Esophagus muscularis mucosa (tissue), 4 donors: ENCODE measurements at regions not wholly inside any gene's neighbourhood (a gene's known extent, or its start where the extent isn't known, plus 50 kb on each side); places are given as distances from the start of the nearest gene placed in this dataset.
"Not testable (repeated sequence)": the region's sequence is repeated elsewhere in the genome, so short reads cannot be mapped to it uniquely, and the experiment has no call there.

Experiments
- DNase-seq: peaks from one replicate; pipeline ENCODE4 v3.0.0-alpha.2; 2017; ENCODE audit errors: extremely low spot score
- H3K27ac ChIP-seq, 4 donors: fragments of 200-600 bp; sonication (generic); replicated peaks in 1 of 4; 1 replicate in 3 of 4; 2 replicates in 1 of 4; pipeline ENCODE4 v1.5.1; 2016 to 2019; ENCODE audit warnings: mild to moderate bottlenecking in 1 of 4
- H3K27me3 ChIP-seq, 4 donors: fragments of 200-600 bp; sonication (generic); one replicate each; pipeline versions ENCODE4 v1.5.1 to v1.6.0; 2016 to 2019
- H3K36me3 ChIP-seq, 4 donors: fragments of 200-600 bp; sonication (generic); one replicate each; pipeline ENCODE4 v1.5.1; 2016 to 2019
- H3K4me1 ChIP-seq, 4 donors: fragments of 200-600 bp; sonication (generic); one replicate each; pipeline ENCODE4 v1.5.1; 2016 to 2019
- H3K4me3 ChIP-seq, 4 donors: fragments of 200-600 bp; sonication (generic); 1 replicate in 2 of 4; 2 replicates in 2 of 4; pipeline ENCODE4 v1.5.1; 2016 to 2019; ENCODE audit warnings: mild to moderate bottlenecking in 4 of 4, moderate library complexity in 1 of 4
- H3K9me3 ChIP-seq, 4 donors: fragments of 200-600 bp; sonication (generic); 1 replicate in 3 of 4; 2 replicates in 1 of 4; pipeline ENCODE4 v1.5.1; 2016 to 2019
- EP300 ChIP-seq: sonication (generic); formaldehyde crosslinking; IDR thresholded peaks from one replicate; pipeline ENCODE4 v1.6.1; 2017; ENCODE audit warnings: antibody characterized with exemption
- POLR2A ChIP-seq: fragments of 450-650 bp; IDR thresholded peaks from one replicate; pipeline ENCODE4 v1.6.1; 2017; ENCODE audit warnings: antibody characterized with exemption, moderate library complexity, mild to moderate bottlenecking, low read depth
- POLR2AphosphoS5 ChIP-seq, 2 donors: sonication (generic); formaldehyde crosslinking; IDR thresholded peaks; one replicate each; pipeline ENCODE4 v1.6.1; 2017; ENCODE audit warnings: antibody characterized with exemption in 2 of 2
- WGBS: methylation state at CpG from one replicate; pipeline ENCODE4 v1.1.5; 2018; 5-methylcytosine and 5-hydroxymethylcytosine counted together
- intact Hi-C: fragments of 100-400 bp; cut with DNase I; formaldehyde crosslinking; loops from one replicate; pipeline ENCODE4 v1.15.1; 2023
- TF ChIP-seq, protein P1 (sequence below), 3 experiments: fragments of 200-600 bp in 2 of 3; fragments of 450-650 bp in 1 of 3; sonication (generic) in 2 of 3; IDR thresholded peaks; one replicate each; pipeline ENCODE4 v1.5.1; 2017 to 2019; ENCODE audit warnings: antibody characterized with exemption in 3 of 3, mild to moderate bottlenecking in 2 of 3, moderate library complexity in 1 of 3

DNA sequence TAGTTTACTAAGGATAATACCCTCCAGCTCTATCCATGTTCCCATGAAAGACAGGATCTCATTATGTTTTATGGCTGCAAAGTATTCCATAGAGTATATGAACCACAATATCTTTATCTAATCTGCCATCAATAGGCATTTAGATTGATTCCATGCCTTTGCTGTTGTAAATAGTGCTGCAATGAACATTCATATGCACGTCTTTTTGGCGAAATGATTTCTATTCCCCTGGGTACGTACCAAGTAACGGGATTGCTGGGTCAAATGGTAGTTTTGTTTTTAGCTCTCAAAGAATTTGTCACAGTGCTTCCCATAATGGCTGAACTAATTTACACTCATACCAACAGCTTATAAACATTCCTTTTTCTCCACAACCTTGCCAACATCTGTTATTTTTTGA, 750.9 kb downstream of the BRINP3 start:
- Histone ChIP-seq H3K4me1 (peaks cover 0 to 5% (median 0%) of the 10 kb centered on the region in 4 donors), H3K36me3 (no peaks in the 10 kb centered on the region), H3K9me3 (no peaks in the 10 kb centered on the region), H3K27ac (no peak overlapping the region), H3K4me3 (no peak overlapping the region), H3K27me3 (no peaks in the 10 kb centered on the region)
- intact Hi-C loops, result no loop called here
- 87% methylated on average over 4 of the region's 4 CpGs for WGBS
- TF ChIP-seq, protein P1, sequence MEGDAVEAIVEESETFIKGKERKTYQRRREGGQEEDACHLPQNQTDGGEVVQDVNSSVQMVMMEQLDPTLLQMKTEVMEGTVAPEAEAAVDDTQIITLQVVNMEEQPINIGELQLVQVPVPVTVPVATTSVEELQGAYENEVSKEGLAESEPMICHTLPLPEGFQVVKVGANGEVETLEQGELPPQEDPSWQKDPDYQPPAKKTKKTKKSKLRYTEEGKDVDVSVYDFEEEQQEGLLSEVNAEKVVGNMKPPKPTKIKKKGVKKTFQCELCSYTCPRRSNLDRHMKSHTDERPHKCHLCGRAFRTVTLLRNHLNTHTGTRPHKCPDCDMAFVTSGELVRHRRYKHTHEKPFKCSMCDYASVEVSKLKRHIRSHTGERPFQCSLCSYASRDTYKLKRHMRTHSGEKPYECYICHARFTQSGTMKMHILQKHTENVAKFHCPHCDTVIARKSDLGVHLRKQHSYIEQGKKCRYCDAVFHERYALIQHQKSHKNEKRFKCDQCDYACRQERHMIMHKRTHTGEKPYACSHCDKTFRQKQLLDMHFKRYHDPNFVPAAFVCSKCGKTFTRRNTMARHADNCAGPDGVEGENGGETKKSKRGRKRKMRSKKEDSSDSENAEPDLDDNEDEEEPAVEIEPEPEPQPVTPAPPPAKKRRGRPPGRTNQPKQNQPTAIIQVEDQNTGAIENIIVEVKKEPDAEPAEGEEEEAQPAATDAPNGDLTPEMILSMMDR (IDR thresholded peaks at IDR 0.05), result no peak
- TF ChIP-seq EP300 (no peak), POLR2AphosphoS5 (IDR thresholded peaks at IDR 0.05) (no peak), POLR2A (no peak)
- DNase-seq, result no peak

DNA sequence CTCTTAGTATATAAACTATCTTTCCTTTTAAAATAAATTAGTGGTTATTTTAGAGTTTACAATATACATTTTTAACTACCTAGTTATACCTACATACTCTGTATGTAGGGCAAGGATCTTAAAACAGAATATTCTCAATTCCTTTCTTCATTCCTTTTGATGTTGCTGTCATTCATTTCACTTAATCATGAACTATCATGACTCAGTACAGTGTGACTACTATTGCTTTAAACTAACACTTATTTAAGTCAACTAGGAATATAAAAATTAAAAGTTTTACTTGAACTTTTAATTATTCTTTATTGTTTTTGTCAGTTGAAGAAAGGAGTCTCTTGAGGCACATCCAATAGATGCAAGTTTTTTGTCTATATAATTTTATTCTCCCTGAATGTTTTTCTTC, 726.4 kb downstream of the BRINP3 start:
- Histone ChIP-seq H3K9me3 (peaks cover 0 to 9% (median 3%) of the 10 kb centered on the region in 4 donors), H3K4me3 (no peak overlapping the region), H3K27me3 (no peaks in the 10 kb centered on the region), H3K36me3 (no peaks in the 10 kb centered on the region), H3K27ac (no peak overlapping the region), H3K4me1 (no peaks in the 10 kb centered on the region)
- intact Hi-C loops, result no loop called here
- TF ChIP-seq, protein P1 (IDR thresholded peaks at IDR 0.05), result no peak
- TF ChIP-seq POLR2A (no peak), EP300 (no peak), POLR2AphosphoS5 (IDR thresholded peaks at IDR 0.05) (no peak)
- no peak for DNase-seq

DNA sequence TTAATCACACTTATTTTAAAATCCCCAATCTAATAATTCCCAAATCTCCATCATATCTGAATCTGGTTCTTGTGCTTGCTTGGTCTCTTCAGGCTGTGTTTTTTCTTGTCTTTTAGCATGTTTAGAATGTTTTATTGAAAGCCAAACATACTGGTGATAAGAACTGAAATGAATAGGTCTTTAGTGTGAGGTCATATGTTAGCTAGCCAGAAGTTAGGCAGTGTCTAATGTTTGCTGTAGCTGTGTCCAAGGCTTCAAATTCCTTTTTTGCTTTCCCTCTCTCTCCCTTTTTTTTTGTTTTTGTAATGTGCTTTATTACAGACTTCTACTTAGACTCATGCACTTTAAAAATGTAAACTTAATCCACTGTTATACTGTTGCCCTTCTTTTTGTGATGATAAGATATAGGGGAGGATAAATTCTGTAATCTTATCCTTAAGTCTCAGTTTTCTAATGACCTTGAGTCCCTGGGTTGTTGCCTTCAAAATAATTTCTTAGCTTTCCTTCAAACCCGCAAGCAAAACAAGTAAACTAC, 725.1 kb downstream of the BRINP3 start:
- Histone ChIP-seq H3K36me3 (no peaks in the 10 kb centered on the region), H3K27me3 (no peaks in the 10 kb centered on the region), H3K4me1 (no peaks in the 10 kb centered on the region), H3K27ac (no peak overlapping the region), H3K9me3 (peaks cover 0 to 9% (median 3%) of the 10 kb centered on the region in 4 donors), H3K4me3 (no peak overlapping the region)
- no peak for TF ChIP-seq POLR2AphosphoS5 (IDR thresholded peaks at IDR 0.05)
- TF ChIP-seq EP300, result no peak
- TF ChIP-seq, protein P1 (IDR thresholded peaks at IDR 0.05), result no peak
- TF ChIP-seq POLR2A, result no peak
- intact Hi-C loops, result no loop called here
- WGBS, result 88% methylated on average over 1 of the region's 1 CpG
- no peak for DNase-seq

DNA sequence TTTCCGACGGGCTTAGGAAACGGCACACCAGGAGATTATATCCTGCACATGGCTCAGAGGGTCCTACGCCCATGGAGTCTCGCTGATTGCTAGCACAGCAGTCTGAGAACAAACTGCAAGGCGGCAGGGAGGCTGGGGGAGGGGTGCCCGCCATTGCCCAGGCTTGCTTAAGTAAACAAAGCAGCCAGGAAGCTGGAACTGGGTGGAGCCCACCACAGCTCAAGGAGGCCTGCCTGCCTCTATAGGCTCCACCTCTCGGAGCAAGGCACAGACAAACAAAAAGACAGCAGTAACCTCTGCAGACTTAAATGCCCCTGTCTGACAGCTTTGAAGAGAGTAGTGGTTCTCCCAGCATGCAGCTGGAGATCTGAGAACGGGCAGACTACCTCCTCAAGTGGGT, 722.6 kb downstream of the BRINP3 start:
- H3K36me3 ChIP-seq, H3K9me3 ChIP-seq, intact Hi-C loops, DNase-seq, H3K4me1 ChIP-seq, H3K4me3 ChIP-seq, H3K27ac ChIP-seq, H3K27me3 ChIP-seq: not testable (repeated sequence)
- WGBS, result 91% methylated on average over 8 of the region's 9 CpGs

DNA sequence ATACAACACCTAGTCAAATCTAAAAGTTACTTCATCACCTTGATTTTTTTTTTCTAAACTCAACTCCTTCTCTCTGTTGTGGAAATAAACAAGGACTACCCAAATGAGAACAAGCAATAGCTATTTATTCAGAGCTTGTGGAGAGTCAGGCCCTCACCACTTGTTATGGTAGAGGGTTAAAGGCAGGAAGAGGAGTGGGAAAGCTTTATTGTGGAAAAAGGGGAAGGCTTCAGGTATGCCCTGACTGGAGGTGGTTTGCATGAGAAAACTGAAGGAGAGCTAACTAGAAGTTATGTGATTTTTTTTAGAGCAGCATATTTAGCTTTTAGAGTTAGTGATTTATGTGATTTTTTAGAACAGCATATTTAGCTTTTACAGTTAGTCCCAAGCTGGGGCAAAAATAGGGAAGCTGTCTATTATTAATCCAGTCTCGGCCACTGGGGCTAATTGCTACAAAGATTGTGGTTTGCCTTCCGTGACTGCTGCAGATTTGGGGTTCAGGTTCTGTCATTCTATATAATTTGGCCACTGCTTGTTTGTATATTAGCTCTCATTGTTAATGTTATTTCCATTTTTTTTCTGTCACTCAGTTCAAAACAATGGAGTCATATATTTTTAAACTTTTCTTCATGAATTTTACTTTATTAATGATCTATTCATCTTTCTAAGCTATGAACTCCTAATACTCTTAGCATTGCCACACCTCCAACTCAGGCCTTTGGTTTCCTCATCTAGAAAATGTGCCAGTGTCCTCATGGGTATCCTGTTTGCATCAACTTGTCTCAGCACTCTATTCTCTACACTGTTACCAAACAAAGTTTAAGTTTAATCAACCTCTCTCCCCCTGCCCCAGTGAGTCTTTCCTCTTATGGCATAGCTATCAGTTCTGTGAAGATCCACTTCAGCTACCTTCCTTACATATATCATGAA, 713.0 kb downstream of the BRINP3 start:
- no peak overlapping the region for H3K27ac ChIP-seq
- H3K9me3 ChIP-seq, result no peaks in the 10 kb centered on the region
- no peaks in the 10 kb centered on the region for H3K36me3 ChIP-seq
- no peak for DNase-seq
- 73% methylated on average over 2 of the region's 2 CpGs for WGBS
- TF ChIP-seq, protein P1 (IDR thresholded peaks at IDR 0.05), result no peak
- no peak for TF ChIP-seq EP300
- no peak for TF ChIP-seq POLR2AphosphoS5 (IDR thresholded peaks at IDR 0.05)
- no peak for TF ChIP-seq POLR2A
- intact Hi-C loops, result no loop called here
- H3K4me3 ChIP-seq, result no peak overlapping the region
- no peaks in the 10 kb centered on the region for H3K27me3 ChIP-seq
- no peaks in the 10 kb centered on the region for H3K4me1 ChIP-seq
